GM12865 (cell line): ENCODE measurements at regions not wholly inside any gene's neighbourhood (a gene's known extent, or its start where the extent isn't known, plus 50 kb on each side); places are given as distances from the start of the nearest gene placed in this dataset.

Experiments
- DNase-seq: peaks from one replicate; pipeline ENCODE4 v3.0.0; 2010; ENCODE audit warnings: low read depth
- H3K4me3 ChIP-seq: 2 replicates; pipeline ENCODE4 v1.5.1; 2011; ENCODE audit warnings: mild to moderate bottlenecking, low read depth, low read length, control low read depth
- CTCF ChIP-seq: IDR thresholded peaks from 2 replicates; pipeline ENCODE4 v1.5.1; 2011; ENCODE audit warnings: low read length, control low read depth, low read depth, inconsistent platforms; ENCODE audit not compliant: insufficient read depth; ENCODE audit errors: missing control alignments

- H3K4me3 ChIP-seq, result no peak overlapping the region
- DNase-seq, result no peak
- no peak for TF ChIP-seq CTCF
Measured at GRCh38 chr6:15843764-15844163, 180.9 kb upstream of the DTNBP1 start.

- no peak overlapping the region for H3K4me3 ChIP-seq
- no peak for TF ChIP-seq CTCF
- DNase-seq, result no peak
Measured at GRCh38 chr6:15843226-15843625, 180.4 kb upstream of the DTNBP1 start.

- DNase-seq, result no peak
- no peak for TF ChIP-seq CTCF
- H3K4me3 ChIP-seq, result no peak overlapping the region
Measured at GRCh38 chr6:15842727-15843117, 179.9 kb upstream of the DTNBP1 start.

- TF ChIP-seq CTCF, result no peak
- no peak overlapping the region for H3K4me3 ChIP-seq
- no peak for DNase-seq
Measured at GRCh38 chr6:15841937-15842726, 179.3 kb upstream of the DTNBP1 start.

GRCh38 chr6:15839969-15840541 is 177.2 kb upstream of the DTNBP1 start:
- no peak overlapping the region for H3K4me3 ChIP-seq
- TF ChIP-seq CTCF, result no peak
- DNase-seq, result no peak

GRCh38 chr6:15837205-15837604 is 174.4 kb upstream of the DTNBP1 start:
- DNase-seq, result no peak
- TF ChIP-seq CTCF, result no peak
- no peak overlapping the region for H3K4me3 ChIP-seq
